ENCODE measurements at regions not wholly inside any gene's neighbourhood (a gene's known extent, or its start where the extent isn't known, plus 50 kb on each side); places are given as distances from the start of the nearest gene placed in this dataset.

DNA sequence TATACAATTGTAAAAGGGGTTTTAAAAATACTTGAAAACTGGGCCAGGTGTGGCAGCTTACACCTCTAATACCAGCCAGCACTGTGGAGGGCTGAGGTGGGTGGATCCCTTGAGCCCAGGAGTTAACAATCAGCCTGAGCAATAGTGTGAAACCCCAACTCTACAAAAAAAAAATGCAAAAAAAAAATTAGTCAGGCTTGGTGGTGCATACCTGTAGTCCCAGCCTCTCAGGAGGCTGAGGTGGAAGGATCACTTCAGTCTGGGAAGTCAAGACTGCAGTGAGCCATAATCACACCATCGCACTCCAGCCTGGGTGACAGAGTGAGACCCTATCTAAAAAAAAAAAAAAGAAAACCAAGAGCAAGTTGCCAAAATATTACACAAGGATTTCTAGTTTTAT is 182.7 kb downstream of the UBE2E3 start:
- no peaks in the 10 kb centered on the region for H3K36me3 ChIP-seq (ENCODE audit: control insufficient read depth, insufficient read depth, low read length)
- DNase-seq: peak in 1 of 3 donors; percentile 38
- H3K27me3 ChIP-seq (ENCODE audit: control insufficient read depth, insufficient read depth, low read length): no peaks in the 10 kb centered on the region
- peaks cover 11 to 43% (median 23%) of the 10 kb centered on the region in 4 donors for H3K4me1 Mint-ChIP-seq
- H3K9me3 ChIP-seq (ENCODE audit: control insufficient read depth in 2 of 2, low read length in 2 of 2): peaks cover 0 to 8% of the 10 kb centered on the region in 2 experiments
- peaks cover 8% of the 10 kb centered on the region for H3K36me3 Mint-ChIP-seq
- peaks cover 12% of the 10 kb centered on the region for H3K4me1 ChIP-seq (ENCODE audit: control insufficient read depth, insufficient read depth, low read length, poor library complexity, severe bottlenecking)
- peaks cover 1 to 12% (median 6%) of the 10 kb centered on the region in 7 donors for H3K9me3 Mint-ChIP-seq
- H3K4me3 ChIP-seq (ENCODE audit: low read depth, low read length): no peak overlapping the region
- H3K27ac ChIP-seq (ENCODE audit: insufficient read depth, low read length, poor library complexity, severe bottlenecking): peak overlapping the region; percentile 44
- no peaks in the 10 kb centered on the region for H3K27me3 Mint-ChIP-seq
- H3K27ac Mint-ChIP-seq: peak overlapping the region in 1 of 3 donors; percentile 48
- peak in 1 of 2 donors; percentile 27 for ATAC-seq (ENCODE audit: low read depth in 2 of 2)
- peak overlapping the region in 2 of 4 donors; percentile 18 to 38 for H3K4me3 Mint-ChIP-seq

DNA sequence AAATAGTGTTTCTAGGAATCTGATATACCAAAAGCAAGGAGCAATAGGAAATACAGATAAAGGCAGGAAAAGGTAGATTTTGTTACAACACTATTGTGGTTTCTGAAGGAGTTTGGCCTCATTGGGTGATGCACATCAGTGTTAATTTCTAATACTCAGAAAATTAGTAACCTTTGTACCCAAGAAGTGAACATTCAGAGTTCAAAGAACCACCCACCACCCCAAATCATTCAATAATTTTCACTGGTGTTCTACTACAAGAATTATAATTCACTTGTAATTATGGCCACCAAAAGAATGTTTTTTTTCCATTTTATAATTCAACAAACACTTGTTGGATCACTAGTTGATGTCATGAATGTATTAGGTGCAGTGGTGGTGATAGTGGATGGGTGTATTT is 183.3 kb downstream of the UBE2E3 start:
- Mint-ChIP-seq H3K27me3 (no peaks in the 10 kb centered on the region), H3K4me1 (peaks cover 11 to 38% (median 23%) of the 10 kb centered on the region in 4 donors), H3K4me3 (no peak overlapping the region), H3K9me3 (peaks cover 1 to 12% (median 6%) of the 10 kb centered on the region in 7 donors), H3K27ac (peak overlapping the region in 1 of 3 donors; percentile 57), H3K36me3 (peaks cover 4% of the 10 kb centered on the region)
- peaks cover 12% of the 10 kb centered on the region for H3K4me1 ChIP-seq (ENCODE audit: control insufficient read depth, insufficient read depth, low read length, poor library complexity, severe bottlenecking)
- peaks cover 0 to 9% of the 10 kb centered on the region in 2 experiments for H3K9me3 ChIP-seq (ENCODE audit: control insufficient read depth in 2 of 2, low read length in 2 of 2)
- no peaks in the 10 kb centered on the region for H3K27me3 ChIP-seq (ENCODE audit: control insufficient read depth, insufficient read depth, low read length)
- H3K36me3 ChIP-seq (ENCODE audit: control insufficient read depth, insufficient read depth, low read length): no peaks in the 10 kb centered on the region
- no peak overlapping the region for H3K4me3 ChIP-seq (ENCODE audit: low read depth, low read length)
- peak overlapping the region; percentile 44 for H3K27ac ChIP-seq (ENCODE audit: insufficient read depth, low read length, poor library complexity, severe bottlenecking)
- no peak for DNase-seq
- no peak for ATAC-seq (ENCODE audit: low read depth in 2 of 2)

DNA sequence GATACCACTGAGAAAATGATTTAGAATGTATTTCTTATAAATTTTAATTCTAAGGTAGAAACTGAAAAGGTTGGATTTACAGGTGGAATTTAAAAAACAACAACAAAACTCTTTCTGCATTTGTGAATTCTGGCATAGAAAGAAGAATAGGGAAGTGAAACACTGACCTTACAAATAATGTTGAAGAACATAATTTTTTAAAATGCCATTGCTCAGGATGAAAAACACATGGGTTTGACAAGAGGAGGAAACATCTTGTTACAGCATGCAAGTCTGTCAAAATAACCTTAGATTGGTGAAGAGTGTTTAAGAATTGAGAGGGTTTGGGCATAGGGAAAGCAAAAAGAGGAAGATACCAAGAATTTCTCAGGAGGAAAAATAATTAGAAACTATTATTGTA is 184.3 kb downstream of the UBE2E3 start:
- DNase-seq (no peak), ATAC-seq (ENCODE audit: low read depth in 2 of 2) (no peak)
- peaks cover 11 to 41% (median 25%) of the 10 kb centered on the region in 4 donors for H3K4me1 Mint-ChIP-seq
- peak overlapping the region; percentile 40 to 72 (median 70) for H3K4me3 Mint-ChIP-seq
- H3K9me3 ChIP-seq (ENCODE audit: control insufficient read depth in 2 of 2, low read length in 2 of 2): peaks cover 0 to 9% of the 10 kb centered on the region in 2 experiments
- peaks cover 12% of the 10 kb centered on the region for H3K4me1 ChIP-seq (ENCODE audit: control insufficient read depth, insufficient read depth, low read length, poor library complexity, severe bottlenecking)
- H3K27ac ChIP-seq (ENCODE audit: insufficient read depth, low read length, poor library complexity, severe bottlenecking): peak overlapping the region; percentile 47
- peak overlapping the region; percentile 76 for H3K4me3 ChIP-seq (ENCODE audit: low read depth, low read length)
- H3K27ac Mint-ChIP-seq: peak overlapping the region; percentile 72 to 95 (median 89)
- no peaks in the 10 kb centered on the region for H3K27me3 Mint-ChIP-seq
- peaks cover 3% of the 10 kb centered on the region for H3K36me3 Mint-ChIP-seq
- H3K9me3 Mint-ChIP-seq: peaks cover 1 to 12% (median 6%) of the 10 kb centered on the region in 7 donors
- no peaks in the 10 kb centered on the region for H3K27me3 ChIP-seq (ENCODE audit: control insufficient read depth, insufficient read depth, low read length)
- H3K36me3 ChIP-seq (ENCODE audit: control insufficient read depth, insufficient read depth, low read length): no peaks in the 10 kb centered on the region

DNA sequence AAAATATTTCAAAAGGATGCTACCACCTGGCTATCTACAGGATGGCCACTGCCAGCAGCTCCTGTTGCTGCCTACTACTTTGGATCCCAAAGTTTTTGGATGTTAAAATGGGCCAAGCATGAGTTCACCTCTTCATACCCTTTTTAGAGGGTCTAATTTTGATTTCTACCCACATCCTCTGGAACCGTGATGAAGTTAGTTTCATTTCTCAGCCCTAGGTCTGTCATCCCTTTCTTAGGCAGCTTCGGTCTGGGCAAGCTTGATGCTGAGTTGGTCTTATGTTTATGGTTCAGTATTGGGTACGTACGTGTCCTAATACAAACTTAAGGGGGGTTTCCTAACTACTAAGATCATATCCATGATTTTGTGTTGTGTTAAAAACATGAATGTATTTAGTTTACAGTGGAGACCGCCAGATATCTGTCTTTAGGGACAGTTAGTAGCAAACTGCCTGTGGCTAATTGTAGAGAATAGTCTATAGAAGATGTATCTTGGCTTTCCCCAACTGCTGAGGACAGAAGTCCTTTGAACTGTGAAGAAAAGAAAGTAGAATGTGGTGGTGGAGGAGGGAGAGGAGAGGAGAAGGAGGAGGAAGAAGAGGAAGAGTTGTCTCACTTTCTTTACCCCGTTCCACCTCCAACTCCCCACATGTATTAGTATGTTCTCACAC is 184.9 kb downstream of the UBE2E3 start:
- peaks cover 0 to 9% of the 10 kb centered on the region in 2 experiments for H3K9me3 ChIP-seq (ENCODE audit: control insufficient read depth in 2 of 2, low read length in 2 of 2)
- peaks cover 1 to 12% (median 5%) of the 10 kb centered on the region in 7 donors for H3K9me3 Mint-ChIP-seq
- peak overlapping the region; percentile 76 for H3K4me3 ChIP-seq (ENCODE audit: low read depth, low read length)
- peaks cover 3% of the 10 kb centered on the region for H3K36me3 Mint-ChIP-seq
- peaks cover 11 to 41% (median 30%) of the 10 kb centered on the region in 4 donors for H3K4me1 Mint-ChIP-seq
- peak overlapping the region; percentile 47 for H3K27ac ChIP-seq (ENCODE audit: insufficient read depth, low read length, poor library complexity, severe bottlenecking)
- peak overlapping the region; percentile 40 to 72 (median 70) for H3K4me3 Mint-ChIP-seq
- no peaks in the 10 kb centered on the region for H3K36me3 ChIP-seq (ENCODE audit: control insufficient read depth, insufficient read depth, low read length)
- H3K27ac Mint-ChIP-seq: peak overlapping the region; percentile 72 to 95 (median 89)
- no peaks in the 10 kb centered on the region for H3K27me3 Mint-ChIP-seq
- H3K27me3 ChIP-seq (ENCODE audit: control insufficient read depth, insufficient read depth, low read length): no peaks in the 10 kb centered on the region
- DNase-seq (peak in 2 of 3 donors; percentile 21 to 75), ATAC-seq (ENCODE audit: low read depth in 2 of 2) (peak; percentile 70 to 83)
- peaks cover 12% of the 10 kb centered on the region for H3K4me1 ChIP-seq (ENCODE audit: control insufficient read depth, insufficient read depth, low read length, poor library complexity, severe bottlenecking)

GRCh38 chr2:181169503-181169902 is 189.1 kb downstream of the UBE2E3 start:
- no peaks in the 10 kb centered on the region for H3K27me3 ChIP-seq (ENCODE audit: control insufficient read depth, insufficient read depth, low read length)
- Mint-ChIP-seq H3K4me1 (peaks cover 11 to 36% (median 26%) of the 10 kb centered on the region in 4 donors), H3K27ac (peak overlapping the region in 1 of 3 donors; percentile 69), H3K9me3 (peaks cover 1 to 12% (median 5%) of the 10 kb centered on the region in 7 donors), H3K36me3 (peaks cover 3% of the 10 kb centered on the region), H3K4me3 (no peak overlapping the region), H3K27me3 (no peaks in the 10 kb centered on the region)
- DNase-seq (no peak), ATAC-seq (ENCODE audit: low read depth in 2 of 2) (no peak)
- H3K4me1 ChIP-seq (ENCODE audit: control insufficient read depth, insufficient read depth, low read length, poor library complexity, severe bottlenecking): peaks cover 3% of the 10 kb centered on the region
- peaks cover 0 to 9% of the 10 kb centered on the region in 2 experiments for H3K9me3 ChIP-seq (ENCODE audit: control insufficient read depth in 2 of 2, low read length in 2 of 2)
- H3K27ac ChIP-seq (ENCODE audit: insufficient read depth, low read length, poor library complexity, severe bottlenecking): no peak overlapping the region
- no peak overlapping the region for H3K4me3 ChIP-seq (ENCODE audit: low read depth, low read length)
- no peaks in the 10 kb centered on the region for H3K36me3 ChIP-seq (ENCODE audit: control insufficient read depth, insufficient read depth, low read length)

DNA sequence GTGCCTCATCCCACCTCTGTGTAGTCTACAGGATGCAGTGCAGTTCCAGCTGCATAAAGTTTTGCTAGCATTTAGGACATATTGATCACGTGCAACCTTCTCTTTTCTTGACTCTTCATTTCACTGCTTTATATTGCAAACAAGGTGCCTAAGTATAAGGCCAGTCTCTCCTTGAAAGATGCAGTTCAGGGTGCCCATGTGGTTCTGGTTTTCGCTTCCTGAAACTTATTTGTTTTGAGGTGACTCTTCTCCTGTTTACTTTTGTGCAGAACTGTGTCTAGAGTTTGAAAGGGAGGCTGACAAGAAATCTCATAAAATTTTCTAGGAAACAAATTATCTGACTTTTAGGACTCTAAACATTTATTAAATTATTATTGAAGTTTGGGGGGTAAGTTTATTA is 189.9 kb downstream of the UBE2E3 start:
- Mint-ChIP-seq H3K27me3 (no peaks in the 10 kb centered on the region), H3K9me3 (peaks cover 1 to 12% (median 5%) of the 10 kb centered on the region in 7 donors), H3K36me3 (peaks cover 3% of the 10 kb centered on the region), H3K4me3 (peak overlapping the region in 1 of 4 donors; percentile 34), H3K4me1 (peaks cover 7 to 38% (median 19%) of the 10 kb centered on the region in 4 donors), H3K27ac (no peak overlapping the region)
- peaks cover 2% of the 10 kb centered on the region for H3K4me1 ChIP-seq (ENCODE audit: control insufficient read depth, insufficient read depth, low read length, poor library complexity, severe bottlenecking)
- no peak for DNase-seq
- H3K4me3 ChIP-seq (ENCODE audit: low read depth, low read length): peak overlapping the region; percentile 22
- H3K27me3 ChIP-seq (ENCODE audit: control insufficient read depth, insufficient read depth, low read length): no peaks in the 10 kb centered on the region
- no peaks in the 10 kb centered on the region for H3K36me3 ChIP-seq (ENCODE audit: control insufficient read depth, insufficient read depth, low read length)
- H3K27ac ChIP-seq (ENCODE audit: insufficient read depth, low read length, poor library complexity, severe bottlenecking): no peak overlapping the region
- ATAC-seq (ENCODE audit: low read depth in 2 of 2): no peak
- peaks cover 0 to 9% of the 10 kb centered on the region in 2 experiments for H3K9me3 ChIP-seq (ENCODE audit: control insufficient read depth in 2 of 2, low read length in 2 of 2)

DNA sequence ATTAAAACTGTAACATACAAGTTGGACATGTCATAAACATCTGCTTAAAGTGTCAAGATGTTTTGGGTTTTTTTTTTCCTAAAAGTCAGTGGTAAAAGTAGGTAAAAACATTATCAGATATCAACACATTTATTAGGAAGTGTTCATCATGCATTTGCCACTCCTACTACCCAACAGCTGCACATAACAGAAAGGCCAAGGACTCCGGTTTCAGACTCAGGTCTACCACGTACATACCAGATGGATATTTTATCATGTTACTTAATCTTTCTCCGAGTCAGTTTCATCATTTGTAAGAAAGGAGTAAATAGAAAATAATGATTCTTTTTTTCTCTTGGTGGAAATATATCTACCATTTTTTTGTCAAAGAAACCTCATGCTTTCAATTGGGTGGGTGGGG is 192.3 kb downstream of the UBE2E3 start:
- Mint-ChIP-seq H3K4me1 (peaks cover 4 to 37% (median 13%) of the 10 kb centered on the region in 4 donors), H3K27me3 (no peaks in the 10 kb centered on the region), H3K27ac (no peak overlapping the region), H3K36me3 (no peaks in the 10 kb centered on the region), H3K9me3 (peaks cover 0 to 2% (median under 1%) of the 10 kb centered on the region in 7 donors), H3K4me3 (peak overlapping the region in 1 of 4 donors; percentile 43)
- Histone ChIP-seq H3K36me3 (ENCODE audit: control insufficient read depth, insufficient read depth, low read length) (no peaks in the 10 kb centered on the region), H3K4me3 (ENCODE audit: low read depth, low read length) (no peak overlapping the region), H3K4me1 (ENCODE audit: control insufficient read depth, insufficient read depth, low read length, poor library complexity, severe bottlenecking) (peaks cover 9% of the 10 kb centered on the region), H3K27ac (ENCODE audit: insufficient read depth, low read length, poor library complexity, severe bottlenecking) (no peak overlapping the region), H3K27me3 (ENCODE audit: control insufficient read depth, insufficient read depth, low read length) (no peaks in the 10 kb centered on the region), H3K9me3 (ENCODE audit: control insufficient read depth in 2 of 2, low read length in 2 of 2) (peaks cover 0 to 5% of the 10 kb centered on the region in 2 experiments)
- ATAC-seq (ENCODE audit: low read depth in 2 of 2): no peak
- DNase-seq: no peak
